ENCODE measurements at regions not wholly inside any gene's neighbourhood (a gene's known extent, or its start where the extent isn't known, plus 50 kb on each side); places are given as distances from the start of the nearest gene placed in this dataset.
"Not testable (repeated sequence)": the region's sequence is repeated elsewhere in the genome, so short reads cannot be mapped to it uniquely, and the experiment has no call there.

DNA sequence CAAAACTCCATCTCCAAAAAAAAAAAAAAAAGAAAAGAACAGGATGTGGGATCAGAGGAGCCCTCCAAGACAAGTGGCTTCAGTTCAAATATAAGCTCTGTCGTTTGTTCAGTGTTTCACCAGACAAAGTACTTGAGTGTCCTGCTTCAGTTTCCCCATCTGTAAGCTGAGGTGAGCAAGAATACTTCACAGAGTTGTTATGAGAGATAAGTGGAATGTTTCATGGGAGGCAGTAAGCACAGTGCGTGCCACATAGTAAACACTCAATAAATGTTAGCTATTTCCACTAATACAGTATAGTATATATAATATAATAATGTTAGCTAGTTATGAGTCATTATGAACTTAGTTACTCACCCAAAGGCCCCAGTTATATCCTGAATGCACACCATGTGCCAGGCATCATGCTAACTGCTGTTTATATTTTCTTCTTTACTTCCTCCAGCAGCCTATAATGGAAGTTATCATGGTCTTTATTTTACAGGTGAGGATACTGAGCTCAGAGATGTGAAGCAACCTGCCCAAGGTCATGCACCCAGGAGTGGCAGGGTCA lies 162.5 kb downstream of the NPIPA8 start:
- TF ChIP-seq EZH2 (IDR thresholded peaks at IDR 0.05; ENCODE audit: insufficient read depth, poor library complexity, severe bottlenecking); EZH2phosphoT487 (IDR thresholded peaks at IDR 0.05; ENCODE audit: insufficient read depth, low read depth): not testable (repeated sequence)
